Heart left ventricle (tissue), 16 donors: ENCODE measurements at regions not wholly inside any gene's neighbourhood (a gene's known extent, or its start where the extent isn't known, plus 50 kb on each side); places are given as distances from the start of the nearest gene placed in this dataset.

Experiments
- ATAC-seq, 4 donors: fragments of 200-7000 bp; cut with Tn5 transposase; one replicate each; pipeline ENCODE4 v1.9.1; 2020 to 2022; ENCODE audit warnings: moderate library complexity in 4 of 4, mild to moderate bottlenecking in 3 of 4, moderate number of reproducible peaks in 1 of 4
- DNase-seq, 5 donors: peaks; one replicate each; pipeline ENCODE4 v3.0.0-alpha.2; 2020
- H3K27ac ChIP-seq, 12 donors: fragments of 200-600 bp; sonication (generic) in 4 of 12; one replicate each; pipeline versions ENCODE4 v1.5.0 to v1.8.0; 2016 to 2022; ENCODE audit warnings: mild to moderate bottlenecking in 2 of 12
- H3K27me3 ChIP-seq, 9 donors: fragments of 200-600 bp; sonication (generic) in 2 of 9; one replicate each; pipeline versions ENCODE4 v1.5.1 to v1.8.0; 2016 to 2022; ENCODE audit warnings: mild to moderate bottlenecking in 3 of 9
- H3K36me3 ChIP-seq, 9 donors: fragments of 200-600 bp; sonication (generic) in 2 of 9; one replicate each; pipeline versions ENCODE4 v1.5.0 to v1.8.0; 2018 to 2022; ENCODE audit warnings: mild to moderate bottlenecking in 2 of 9
- H3K4me1 ChIP-seq, 12 donors: fragments of 200-600 bp; sonication (generic) in 4 of 12; one replicate each; pipeline versions ENCODE4 v1.5.0 to v1.8.0; 2016 to 2022; ENCODE audit warnings: mild to moderate bottlenecking in 3 of 12
- H3K4me3 ChIP-seq, 12 donors: fragments of 200-600 bp; sonication (generic) in 4 of 12; one replicate each; pipeline versions ENCODE4 v1.5.0 to v1.8.0; 2017 to 2022; ENCODE audit warnings: mild to moderate bottlenecking in 9 of 12, moderate library complexity in 4 of 12
- H3K9me3 ChIP-seq, 12 donors: fragments of 200-600 bp; sonication (generic) in 4 of 12; one replicate each; pipeline versions ENCODE4 v1.5.0 to v1.8.0; 2016 to 2022; ENCODE audit warnings: mild to moderate bottlenecking in 1 of 12
- CTCF ChIP-seq, 12 donors: fragments of 200-600 bp; sonication (generic) in 4 of 12; IDR thresholded peaks; one replicate each; pipeline versions ENCODE4 v1.5.0 to v1.8.0; 2018 to 2022; ENCODE audit warnings: antibody characterized with exemption in 12 of 12, mild to moderate bottlenecking in 5 of 12
- POLR2A ChIP-seq, 2 donors: fragments of 450-650 bp; IDR thresholded peaks; one replicate each; pipeline ENCODE4 v1.6.1; 2017; ENCODE audit warnings: antibody characterized with exemption in 2 of 2, mild to moderate bottlenecking in 2 of 2, moderate library complexity in 2 of 2
- WGBS, 4 donors: extraction: QIAGEN DNeasy Blood & Tissue Kit in 2 of 4; methylation state at CpG; one replicate each; pipeline versions ENCODE4 v1.1.5 to v1.1.7; 2013 to 2018; 5-methylcytosine and 5-hydroxymethylcytosine counted together
- intact Hi-C, 10 donors: fragments of 100-400 bp; cut with DNase I; formaldehyde crosslinking; loops; one replicate each; pipeline versions ENCODE4 v1.11.1 to v1.14.2; 2022
- donor health status: ischemic (EF 13 %, LVEDD 7.1; RV severe dilation, severe dysfunction).
- donor health status: healthy with polysubstance abuse.
- donor health status: DM: no; HTN: yes; CAD: no.
- donor health status: DM: no; HTN: no; CAD: no.
- donor health status: ischemic (EF 25% LVEDD 6.9; RV normal size, moderate dysfunction).
- donor health status: ischemic (EF 25% LVEDD 5.7; RV mildly dilated, moderate dysfunction).
- donor health status: healthy.
- donor health status: DM: yes; HTN: yes; CAD: no.
- donor health status: ischemic (EF 35%, LVEDD 5.7; RV mildly dilated, moderate dysfunction).
- donor health status: nonischemic (EF 11% LVEDD 7.7; RV severe dilation, severe dysfunction).
- donor health status: DM: yes; HTN: yes; CAD: no.
- donor health status: PGD.
- donor health status: ischemic (EF 29% LVEDD 5.4; RV normal size, mild dysfunction).
- donor health status: nonischemic (EF 23%, LVEDD 6.1; RV moderate dilation, normal function).

GRCh38 chr20:16662467-16662866 is 67.4 kb upstream of the SNRPB2 start:
- no peaks in the 10 kb centered on the region for H3K36me3 ChIP-seq
- no peak for ATAC-seq
- H3K27ac ChIP-seq: no peak overlapping the region
- TF ChIP-seq POLR2A (IDR thresholded peaks at IDR 0.05) (no peak), CTCF (IDR thresholded peaks at IDR 0.05) (no peak)
- peaks cover 0 to 5% (median 0%) of the 10 kb centered on the region in 12 donors for H3K4me1 ChIP-seq
- H3K27me3 ChIP-seq: peaks cover 0 to 6% (median 0%) of the 10 kb centered on the region in 9 donors
- H3K9me3 ChIP-seq: peaks cover 0 to 4% (median 0%) of the 10 kb centered on the region in 12 donors
- no peak for DNase-seq
- 46 to 61% (median 56%) methylated on average over 2 of the region's 2 CpGs for WGBS, 4 donors
- intact Hi-C loops: no loop called here
- no peak overlapping the region for H3K4me3 ChIP-seq

GRCh38 chr20:16661756-16662155 is 68.1 kb upstream of the SNRPB2 start:
- Histone ChIP-seq H3K4me3 (no peak overlapping the region), H3K9me3 (peaks cover 0 to 9% (median 0%) of the 10 kb centered on the region in 12 donors), H3K27me3 (peaks cover 0 to 6% (median 0%) of the 10 kb centered on the region in 9 donors), H3K36me3 (no peaks in the 10 kb centered on the region), H3K4me1 (peaks cover 0 to 5% (median 0%) of the 10 kb centered on the region in 12 donors), H3K27ac (no peak overlapping the region)
- TF ChIP-seq POLR2A (IDR thresholded peaks at IDR 0.05) (no peak), CTCF (IDR thresholded peaks at IDR 0.05) (no peak)
- intact Hi-C loops: no loop called here
- peak in 2 of 4 donors; percentile 39 to 42 for ATAC-seq
- 22 to 58% (median 42%) methylated on average over 2 of the region's 2 CpGs for WGBS, 4 donors
- peak in 1 of 5 donors; percentile 23 for DNase-seq

GRCh38 chr20:16654858-16655535 is 74.8 kb upstream of the SNRPB2 start:
- Histone ChIP-seq H3K4me3 (no peak overlapping the region), H3K27ac (no peak overlapping the region), H3K36me3 (no peaks in the 10 kb centered on the region), H3K4me1 (no peaks in the 10 kb centered on the region), H3K9me3 (peaks cover 0 to 9% (median 0%) of the 10 kb centered on the region in 12 donors), H3K27me3 (peaks cover 0 to 6% (median 0%) of the 10 kb centered on the region in 9 donors)
- WGBS, 4 donors: 68 to 79% (median 73%) methylated on average over 5 of the region's 5 CpGs
- ATAC-seq: no peak
- DNase-seq: no peak
- no peak for TF ChIP-seq POLR2A (IDR thresholded peaks at IDR 0.05)
- TF ChIP-seq CTCF (IDR thresholded peaks at IDR 0.05): no peak
- intact Hi-C loops: no loop called here

GRCh38 chr20:16653266-16653665 is 76.6 kb upstream of the SNRPB2 start:
- H3K36me3 ChIP-seq: no peaks in the 10 kb centered on the region
- H3K27ac ChIP-seq: no peak overlapping the region
- 62 to 74% (median 70%) methylated on average over 2 of the region's 2 CpGs for WGBS, 4 donors
- H3K9me3 ChIP-seq: peaks cover 0 to 9% (median 0%) of the 10 kb centered on the region in 12 donors
- H3K27me3 ChIP-seq: peaks cover 0 to 8% (median 0%) of the 10 kb centered on the region in 9 donors
- intact Hi-C loops: no loop called here
- no peaks in the 10 kb centered on the region for H3K4me1 ChIP-seq
- ATAC-seq: no peak
- DNase-seq: no peak
- TF ChIP-seq POLR2A (IDR thresholded peaks at IDR 0.05): no peak
- TF ChIP-seq CTCF (IDR thresholded peaks at IDR 0.05): no peak
- H3K4me3 ChIP-seq: no peak overlapping the region
